C1 segment of cervical spinal cord (tissue), 14 donors: ENCODE measurements at regions not wholly inside any gene's neighbourhood (a gene's known extent, or its start where the extent isn't known, plus 50 kb on each side); places are given as distances from the start of the nearest gene placed in this dataset.
A peak's percentile ranks its signal among the peaks of the same experiment; 100 is the strongest.

Experiments used
- DNase-seq, 14 donors: peaks; one replicate each; lab custom pipeline; 2025; lab: John Stamatoyannopoulos, UW

GRCh38 chr12:43179486-43179885, 372.5 kb downstream of the ADAMTS20 start:
- no peak for DNase-seq

- no peak for DNase-seq
Observed at GRCh38 chr12:43177276-43177675, 374.7 kb downstream of the ADAMTS20 start.

- no peak for DNase-seq
Observed at GRCh38 chr12:43169115-43169681, 382.8 kb downstream of the ADAMTS20 start.

- no peak for DNase-seq
Observed at GRCh38 chr12:43167691-43168090, 384.3 kb downstream of the ADAMTS20 start.

GRCh38 chr12:43165351-43165750, 386.7 kb downstream of the ADAMTS20 start:
- no peak for DNase-seq

- no peak for DNase-seq
Observed at GRCh38 chr12:43162138-43162537, 389.9 kb downstream of the ADAMTS20 start.

- DNase-seq: no peak
Observed at GRCh38 chr12:43159506-43159905, 392.5 kb downstream of the ADAMTS20 start.

GRCh38 chr12:43158126-43158525, 393.9 kb downstream of the ADAMTS20 start:
- DNase-seq: no peak

GRCh38 chr12:43155376-43155775, 396.6 kb downstream of the ADAMTS20 start:
- no peak for DNase-seq

GRCh38 chr12:43154498-43155045, 397.4 kb downstream of the ADAMTS20 start:
- no peak for DNase-seq

GRCh38 chr12:43151441-43151981, 400.5 kb downstream of the ADAMTS20 start:
- peak in 1 of 14 donors; percentile 0 for DNase-seq

- DNase-seq: no peak
Observed at GRCh38 chr12:43148691-43149090, 403.3 kb downstream of the ADAMTS20 start.

- DNase-seq: no peak
Observed at GRCh38 chr12:43147878-43148277, 404.1 kb downstream of the ADAMTS20 start.

GRCh38 chr12:43145481-43145880, 406.5 kb downstream of the ADAMTS20 start:
- no peak for DNase-seq

GRCh38 chr12:43143278-43143677, 408.7 kb downstream of the ADAMTS20 start:
- DNase-seq: no peak

GRCh38 chr12:43132291-43132690, 419.7 kb downstream of the ADAMTS20 start:
- no peak for DNase-seq

GRCh38 chr12:43131301-43131700, 420.7 kb downstream of the ADAMTS20 start:
- DNase-seq: no peak

GRCh38 chr12:43127886-43128549, 424.0 kb downstream of the ADAMTS20 start:
- DNase-seq: no peak

GRCh38 chr12:43126652-43127375, 425.2 kb downstream of the ADAMTS20 start:
- no peak for DNase-seq

- DNase-seq: no peak
Observed at GRCh38 chr12:43123461-43123860, 428.5 kb downstream of the ADAMTS20 start.

GRCh38 chr12:43120150-43120549, 431.9 kb downstream of the ADAMTS20 start:
- DNase-seq: no peak

GRCh38 chr12:43118881-43119280, 433.1 kb downstream of the ADAMTS20 start:
- no peak for DNase-seq
